Esophagus squamous epithelium (tissue), 5 donors: ENCODE measurements at regions not wholly inside any gene's neighbourhood (a gene's known extent, or its start where the extent isn't known, plus 50 kb on each side); places are given as distances from the start of the nearest gene placed in this dataset.

Experiments
- DNase-seq: peaks from one replicate; lab custom pipeline; 2025; lab: John Stamatoyannopoulos, UW
- H3K27ac ChIP-seq, 4 donors: fragments of 200-600 bp; sonication (generic); one replicate each; pipeline ENCODE4 v1.5.1; 2016 to 2019; ENCODE audit warnings: mild to moderate bottlenecking in 1 of 4
- H3K27me3 ChIP-seq, 4 donors: fragments of 200-600 bp; sonication (generic); 1 replicate in 3 of 4; 2 replicates in 1 of 4; pipeline versions ENCODE4 v1.5.1 to v1.6.0; 2017 to 2021; ENCODE audit warnings: antibody characterized with exemption in 1 of 4
- H3K36me3 ChIP-seq, 3 donors: fragments of 200-600 bp; sonication (generic); one replicate each; pipeline ENCODE4 v1.5.1; 2016 to 2019
- H3K4me1 ChIP-seq, 3 donors: fragments of 200-600 bp; sonication (generic); one replicate each; pipeline ENCODE4 v1.5.1; 2017 to 2019
- H3K4me3 ChIP-seq, 4 donors: fragments of 200-600 bp; sonication (generic); 1 replicate in 3 of 4; 2 replicates in 1 of 4; pipeline ENCODE4 v1.5.1; 2016 to 2019; ENCODE audit warnings: mild to moderate bottlenecking in 2 of 4, moderate library complexity in 1 of 4
- H3K9me3 ChIP-seq, 3 donors: fragments of 200-600 bp; sonication (generic); one replicate each; pipeline ENCODE4 v1.5.1; 2016 to 2019
- CTCF ChIP-seq, 6 experiments: fragments of 450-650 bp in 4 of 6; fragments of 200-600 bp in 2 of 6; sonication (generic) in 2 of 6; IDR thresholded peaks; one replicate each; pipeline ENCODE4 v1.5.1; 2016 to 2019; ENCODE audit warnings: antibody characterized with exemption in 6 of 6, mild to moderate bottlenecking in 4 of 6, moderate library complexity in 4 of 6
- POLR2A ChIP-seq, 4 donors: fragments of 450-650 bp; IDR thresholded peaks; one replicate each; pipeline ENCODE4 v1.6.1; 2017; ENCODE audit warnings: antibody characterized with exemption in 4 of 4, mild to moderate bottlenecking in 4 of 4, moderate library complexity in 3 of 4
- WGBS, 2 donors: methylation state at CpG; one replicate each; pipeline ENCODE4 v1.1.5; 2018; 5-methylcytosine and 5-hydroxymethylcytosine counted together
- intact Hi-C: fragments of 100-400 bp; cut with DNase I; formaldehyde crosslinking; loops from one replicate; pipeline ENCODE4 v1.15.0; 2022
- donor health status: DM: yes; HTN: yes; CAD: no.

GRCh38 chr5:31047007-31047406 lies 146.5 kb upstream of the CDH6 start:
- 56 to 65% methylated on average over 5 of the region's 5 CpGs for WGBS, 2 donors
- DNase-seq = no peak
- intact Hi-C loops = no loop called here
- Histone ChIP-seq H3K9me3 (no peaks in the 10 kb centered on the region), H3K4me1 (no peaks in the 10 kb centered on the region), H3K4me3 (no peak overlapping the region), H3K27me3 (no peaks in the 10 kb centered on the region), H3K27ac (no peak overlapping the region), H3K36me3 (no peaks in the 10 kb centered on the region)
- TF ChIP-seq CTCF (IDR thresholded peaks at IDR 0.05) (no peak), POLR2A (IDR thresholded peaks at IDR 0.05) (no peak)

GRCh38 chr5:31036411-31036810 lies 157.1 kb upstream of the CDH6 start:
- Histone ChIP-seq H3K4me1 (no peaks in the 10 kb centered on the region), H3K36me3 (no peaks in the 10 kb centered on the region), H3K9me3 (no peaks in the 10 kb centered on the region), H3K4me3 (no peak overlapping the region), H3K27me3 (no peaks in the 10 kb centered on the region), H3K27ac (no peak overlapping the region)
- 59 to 62% methylated on average over 4 of the region's 4 CpGs for WGBS, 2 donors
- intact Hi-C loops = no loop called here
- TF ChIP-seq CTCF (IDR thresholded peaks at IDR 0.05) (no peak), POLR2A (IDR thresholded peaks at IDR 0.05) (no peak)
- DNase-seq = no peak

DNA sequence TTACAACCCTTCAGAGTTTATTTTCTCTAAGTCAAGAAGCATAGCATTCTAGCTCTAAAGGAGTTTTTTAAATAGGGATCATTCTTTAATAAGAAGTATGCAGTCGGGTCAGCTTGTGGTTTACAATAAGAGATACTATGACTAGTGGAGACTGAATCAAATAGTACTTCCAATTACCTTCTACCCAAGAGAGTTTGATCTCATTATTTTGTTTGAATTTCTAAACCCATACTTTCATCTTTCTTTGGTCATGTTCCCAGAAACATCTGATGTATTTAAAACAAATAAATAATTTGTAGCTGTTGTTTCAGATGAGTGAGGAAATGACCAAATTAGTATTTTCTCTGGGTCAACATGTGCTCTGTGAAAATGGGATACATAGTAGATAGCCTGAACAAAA lies 160.2 kb upstream of the CDH6 start:
- intact Hi-C loops = no loop called here
- DNase-seq = no peak
- Histone ChIP-seq H3K27ac (no peak overlapping the region), H3K36me3 (no peaks in the 10 kb centered on the region), H3K4me3 (no peak overlapping the region), H3K4me1 (no peaks in the 10 kb centered on the region), H3K9me3 (no peaks in the 10 kb centered on the region), H3K27me3 (no peaks in the 10 kb centered on the region)
- 47 to 55% methylated on average over 1 of the region's 1 CpG for WGBS, 2 donors
- TF ChIP-seq POLR2A (IDR thresholded peaks at IDR 0.05) (no peak), CTCF (IDR thresholded peaks at IDR 0.05) (no peak)

GRCh38 chr5:31029925-31030324 lies 163.6 kb upstream of the CDH6 start:
- TF ChIP-seq CTCF (IDR thresholded peaks at IDR 0.05) (no peak), POLR2A (IDR thresholded peaks at IDR 0.05) (no peak)
- no peak for DNase-seq
- intact Hi-C loops = no loop called here
- WGBS, 2 donors = 80 to 87% methylated on average over 6 to 8 of the region's 8 CpGs
- Histone ChIP-seq H3K27me3 (no peaks in the 10 kb centered on the region), H3K9me3 (no peaks in the 10 kb centered on the region), H3K27ac (no peak overlapping the region), H3K4me1 (no peaks in the 10 kb centered on the region), H3K36me3 (no peaks in the 10 kb centered on the region), H3K4me3 (no peak overlapping the region)

GRCh38 chr5:31027721-31028120 lies 165.8 kb upstream of the CDH6 start:
- intact Hi-C loops = no loop called here
- Histone ChIP-seq H3K9me3 (no peaks in the 10 kb centered on the region), H3K27me3 (no peaks in the 10 kb centered on the region), H3K27ac (no peak overlapping the region), H3K36me3 (no peaks in the 10 kb centered on the region), H3K4me1 (no peaks in the 10 kb centered on the region), H3K4me3 (no peak overlapping the region)
- DNase-seq = no peak
- TF ChIP-seq CTCF (IDR thresholded peaks at IDR 0.05) (no peak), POLR2A (IDR thresholded peaks at IDR 0.05) (no peak)
